ENCODE measurements at regions not wholly inside any gene's neighbourhood (a gene's known extent, or its start where the extent isn't known, plus 50 kb on each side); places are given as distances from the start of the nearest gene placed in this dataset.
A peak's percentile ranks its signal among the peaks of the same experiment; 100 is the strongest.

DNA sequence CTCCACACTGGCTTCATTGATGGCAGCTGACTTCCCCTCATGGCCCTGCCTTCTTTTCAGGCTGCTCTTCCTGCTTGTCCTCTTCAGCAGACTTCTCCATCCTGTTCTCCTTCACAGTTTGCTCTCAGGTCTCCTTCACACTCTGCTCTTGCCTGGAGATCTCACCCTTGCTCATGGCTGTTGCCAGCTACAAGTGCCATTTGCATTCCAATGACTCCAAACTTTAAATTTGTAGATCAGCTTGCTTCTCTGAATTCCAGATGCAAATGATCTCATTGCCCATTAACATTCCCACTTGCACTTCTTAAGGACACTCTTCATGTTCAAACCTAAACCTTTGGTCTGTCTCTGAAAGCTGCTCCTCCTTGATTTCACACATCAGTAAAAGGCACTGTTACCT, 343.0 kb downstream of the QKI start:
- Histone ChIP-seq H3K36me3 (ENCODE audit: insufficient read depth, low read length) (no peaks in the 10 kb centered on the region), H3K4me3 (ENCODE audit: low read length) (no peak overlapping the region), H3K9me3 (ENCODE audit: control insufficient read depth in 1 of 2, insufficient read depth in 1 of 2, low read length in 2 of 2) (peaks cover 0 to 9% of the 10 kb centered on the region in 2 experiments), H3K4me1 (ENCODE audit: insufficient read depth, low read length) (no peaks in the 10 kb centered on the region), H3K27me3 (ENCODE audit: control insufficient read depth in 1 of 2, insufficient read depth in 2 of 2, low read length in 2 of 2) (no peaks in the 10 kb centered on the region), H3K27ac (ENCODE audit: low read depth in 1 of 2, low read length in 2 of 2) (no peak overlapping the region)
- ChIA-PET CTCF (no interaction called here), POLR2A (no interaction called here)
- intact Hi-C loops (cut with DNase I, micrococcal nuclease), result no loop called here
- TF ChIP-seq CTCF (IDR thresholded peaks at IDR 0.05), result no peak
- ATAC-seq (ENCODE audit: poor library complexity), result no peak
- H3K36me3 Mint-ChIP-seq (ENCODE audit: low read depth), result no peaks in the 10 kb centered on the region
- peaks cover 5% of the 10 kb centered on the region for H3K9me3 Mint-ChIP-seq
- no peak overlapping the region for H3K4me3 Mint-ChIP-seq
- no peak for DNase-seq
- H3K27ac Mint-ChIP-seq, result no peak overlapping the region
- H3K27me3 Mint-ChIP-seq, result peaks cover 17% of the 10 kb centered on the region
- no peaks in the 10 kb centered on the region for H3K4me1 Mint-ChIP-seq (ENCODE audit: low read depth)

- no peak overlapping the region for H3K4me3 Mint-ChIP-seq
- Histone ChIP-seq H3K4me3 (ENCODE audit: low read length) (no peak overlapping the region), H3K27me3 (ENCODE audit: control insufficient read depth in 1 of 2, insufficient read depth in 2 of 2, low read length in 2 of 2) (no peaks in the 10 kb centered on the region), H3K9me3 (ENCODE audit: control insufficient read depth in 1 of 2, insufficient read depth in 1 of 2, low read length in 2 of 2) (peaks cover 0 to 21% of the 10 kb centered on the region in 2 experiments), H3K36me3 (ENCODE audit: insufficient read depth, low read length) (no peaks in the 10 kb centered on the region), H3K4me1 (ENCODE audit: insufficient read depth, low read length) (peaks cover 8% of the 10 kb centered on the region), H3K27ac (ENCODE audit: low read depth in 1 of 2, low read length in 2 of 2) (no peak overlapping the region)
- no peak overlapping the region for H3K27ac Mint-ChIP-seq
- DNase-seq (peak in 3 of 14 experiments; percentile 22 to 48 (median 41)), ATAC-seq (ENCODE audit: poor library complexity) (no peak)
- no peaks in the 10 kb centered on the region for H3K36me3 Mint-ChIP-seq (ENCODE audit: low read depth)
- H3K9me3 Mint-ChIP-seq, result peaks cover 6% of the 10 kb centered on the region
- CTCF ChIA-PET, result no interaction called here
- intact Hi-C loops (cut with DNase I, micrococcal nuclease), result no loop called here
- H3K27me3 Mint-ChIP-seq, result peaks cover 17% of the 10 kb centered on the region
- POLR2A ChIA-PET, result no interaction called here
- H3K4me1 Mint-ChIP-seq (ENCODE audit: low read depth), result no peaks in the 10 kb centered on the region
- no peak for TF ChIP-seq CTCF (IDR thresholded peaks at IDR 0.05)
Measured at GRCh38 chr6:163756079-163756478, 341.6 kb downstream of the QKI start.

GRCh38 chr6:163754866-163755265, 340.3 kb downstream of the QKI start:
- Histone ChIP-seq H3K36me3 (ENCODE audit: insufficient read depth, low read length) (no peaks in the 10 kb centered on the region), H3K9me3 (ENCODE audit: control insufficient read depth in 1 of 2, insufficient read depth in 1 of 2, low read length in 2 of 2) (peaks cover 0 to 26% of the 10 kb centered on the region in 2 experiments), H3K27me3 (ENCODE audit: control insufficient read depth in 1 of 2, insufficient read depth in 2 of 2, low read length in 2 of 2) (no peaks in the 10 kb centered on the region), H3K4me3 (ENCODE audit: low read length) (no peak overlapping the region), H3K4me1 (ENCODE audit: insufficient read depth, low read length) (peaks cover 16% of the 10 kb centered on the region), H3K27ac (ENCODE audit: low read depth in 1 of 2, low read length in 2 of 2) (no peak overlapping the region)
- Mint-ChIP-seq H3K9me3 (peaks cover 6% of the 10 kb centered on the region), H3K36me3 (ENCODE audit: low read depth) (no peaks in the 10 kb centered on the region), H3K27me3 (peaks cover 18% of the 10 kb centered on the region), H3K4me3 (no peak overlapping the region), H3K27ac (no peak overlapping the region), H3K4me1 (ENCODE audit: low read depth) (no peaks in the 10 kb centered on the region)
- TF ChIP-seq CTCF (IDR thresholded peaks at IDR 0.05), result no peak
- no peak for ATAC-seq (ENCODE audit: poor library complexity)
- DNase-seq, result peak in 2 of 14 experiments; percentile 17 to 32
- intact Hi-C loops (cut with DNase I, micrococcal nuclease), result no loop called here
- POLR2A ChIA-PET, result no interaction called here
- CTCF ChIA-PET, result no interaction called here

All from CD4-positive, alpha-beta T cell (primary cell).